CD4-positive, alpha-beta T cell (primary cell): ENCODE measurements at regions not wholly inside any gene's neighbourhood (a gene's known extent, or its start where the extent isn't known, plus 50 kb on each side); places are given as distances from the start of the nearest gene placed in this dataset.

Experiments used
- ATAC-seq: fragments of 200-7000 bp; cut with Tn5 transposase; one replicate; pipeline ENCODE4 v1.10.0; 2022; ENCODE audit warnings: mild to moderate bottlenecking; ENCODE audit not compliant: poor library complexity
- CTCF ChIA-PET: fragments of 350-600 bp; sonication (Branson Sonifier 250); formaldehyde crosslinking; loops from one replicate; lab custom pipeline; 2021; ENCODE audit warnings: antibody characterized with exemption, inconsistent platforms; lab: Charles Lee
- POLR2A ChIA-PET: fragments of 350-600 bp; sonication (Branson Sonifier 250); formaldehyde crosslinking; loops from one replicate; lab custom pipeline; 2021; ENCODE audit warnings: antibody characterized with exemption, inconsistent platforms; lab: Charles Lee
- DNase-seq, 14 experiments: peaks; one replicate each; pipeline ENCODE4 v3.0.0-alpha.2; 2013 to 2020; ENCODE audit warnings: mixed read lengths in 2 of 14
- H3K27ac ChIP-seq, 2 donors: one replicate each; pipeline versions ENCODE4 v1.5.1 to v1.7.0; 2013; ENCODE audit warnings: low read length in 2 of 2, low read depth in 1 of 2, mild to moderate bottlenecking in 1 of 2
- H3K27me3 ChIP-seq, 2 experiments: 1 replicate in 1 of 2; 2 replicates in 1 of 2; pipeline versions ENCODE4 v1.6.1 to v1.7.0; 2013; ENCODE audit warnings: low read length in 2 of 2, control low read depth in 1 of 2, mild to moderate bottlenecking in 1 of 2, moderate library complexity in 1 of 2; ENCODE audit not compliant: insufficient read depth in 2 of 2, control insufficient read depth in 1 of 2
- H3K36me3 ChIP-seq: one replicate; pipeline ENCODE4 v1.6.1; 2013; ENCODE audit warnings: low read length, control low read depth; ENCODE audit not compliant: insufficient read depth
- H3K4me1 ChIP-seq: one replicate; pipeline ENCODE4 v1.6.1; 2013; ENCODE audit warnings: low read length, control low read depth; ENCODE audit not compliant: insufficient read depth
- H3K4me3 ChIP-seq: one replicate; pipeline ENCODE4 v1.5.1; 2013; ENCODE audit warnings: mild to moderate bottlenecking, low read length, moderate library complexity
- H3K9me3 ChIP-seq, 2 experiments: 1 replicate in 1 of 2; 2 replicates in 1 of 2; pipeline versions ENCODE4 v1.6.1 to v1.7.0; 2013; ENCODE audit warnings: low read length in 2 of 2, mild to moderate bottlenecking in 2 of 2, control low read depth in 1 of 2, moderate library complexity in 1 of 2; ENCODE audit not compliant: control insufficient read depth in 1 of 2, insufficient read depth in 1 of 2
- H3K27ac Mint-ChIP-seq: one replicate; pipeline ENCODE4 v1.8.0; 2020; ENCODE audit warnings: mixed read lengths
- H3K27me3 Mint-ChIP-seq: one replicate; pipeline ENCODE4 v1.8.0; 2021; ENCODE audit warnings: mixed read lengths
- H3K36me3 Mint-ChIP-seq: one replicate; pipeline ENCODE4 v1.8.0; 2021; ENCODE audit warnings: low read depth, mixed read lengths
- H3K4me1 Mint-ChIP-seq: one replicate; pipeline ENCODE4 v1.8.0; 2021; ENCODE audit warnings: low read depth, mixed read lengths
- H3K4me3 Mint-ChIP-seq: one replicate; pipeline ENCODE4 v1.8.0; 2020; ENCODE audit warnings: mild to moderate bottlenecking, mixed read lengths
- H3K9me3 Mint-ChIP-seq: one replicate; pipeline ENCODE4 v1.8.0; 2020; ENCODE audit warnings: mixed read lengths
- intact Hi-C, 2 experiments: fragments of 100-400 bp; cut with DNase I in 1 of 2; cut with micrococcal nuclease in 1 of 2; formaldehyde crosslinking; loops; one replicate each; pipeline versions ENCODE4 v1.15.1 to v1.9.0; 2023 to 2025; cut with DNase I, micrococcal nuclease
- TF ChIP-seq, protein P1 (sequence below): fragments of 200-600 bp; IDR thresholded peaks from one replicate; pipeline ENCODE4 v1.8.0; 2022; ENCODE audit warnings: antibody characterized with exemption, mild to moderate bottlenecking

DNA sequence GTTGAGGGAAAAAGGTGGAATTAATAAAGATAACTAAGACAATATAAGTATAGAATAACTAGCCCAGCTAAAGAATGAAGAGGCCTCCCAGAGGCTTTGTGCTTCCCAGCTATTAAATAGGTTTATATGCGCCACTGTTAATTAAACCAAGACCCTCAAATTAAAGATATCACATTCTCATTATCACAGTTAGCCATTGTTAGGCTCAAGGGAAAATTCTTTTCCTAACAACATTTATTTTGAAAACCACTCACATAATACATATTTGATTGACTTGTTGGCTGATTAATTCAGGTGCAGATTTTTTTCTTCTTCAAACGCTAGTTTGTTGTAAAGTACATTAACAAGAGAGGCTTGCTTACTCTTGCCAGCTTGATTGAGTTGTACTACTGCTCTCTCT, 216.8 kb upstream of the TRAM1L1 start:
- Histone ChIP-seq H3K9me3 (no peaks in the 10 kb centered on the region), H3K27me3 (no peaks in the 10 kb centered on the region), H3K27ac (no peak overlapping the region), H3K36me3 (no peaks in the 10 kb centered on the region), H3K4me3 (no peak overlapping the region), H3K4me1 (no peaks in the 10 kb centered on the region)
- Mint-ChIP-seq H3K27ac (no peak overlapping the region), H3K27me3 (no peaks in the 10 kb centered on the region), H3K4me1 (no peaks in the 10 kb centered on the region), H3K4me3 (no peak overlapping the region), H3K9me3 (peaks cover 2% of the 10 kb centered on the region), H3K36me3 (no peaks in the 10 kb centered on the region)
- intact Hi-C loops: no loop called here
- POLR2A ChIA-PET: no interaction called here
- ATAC-seq (no peak), DNase-seq (no peak)
- TF ChIP-seq, protein P1, sequence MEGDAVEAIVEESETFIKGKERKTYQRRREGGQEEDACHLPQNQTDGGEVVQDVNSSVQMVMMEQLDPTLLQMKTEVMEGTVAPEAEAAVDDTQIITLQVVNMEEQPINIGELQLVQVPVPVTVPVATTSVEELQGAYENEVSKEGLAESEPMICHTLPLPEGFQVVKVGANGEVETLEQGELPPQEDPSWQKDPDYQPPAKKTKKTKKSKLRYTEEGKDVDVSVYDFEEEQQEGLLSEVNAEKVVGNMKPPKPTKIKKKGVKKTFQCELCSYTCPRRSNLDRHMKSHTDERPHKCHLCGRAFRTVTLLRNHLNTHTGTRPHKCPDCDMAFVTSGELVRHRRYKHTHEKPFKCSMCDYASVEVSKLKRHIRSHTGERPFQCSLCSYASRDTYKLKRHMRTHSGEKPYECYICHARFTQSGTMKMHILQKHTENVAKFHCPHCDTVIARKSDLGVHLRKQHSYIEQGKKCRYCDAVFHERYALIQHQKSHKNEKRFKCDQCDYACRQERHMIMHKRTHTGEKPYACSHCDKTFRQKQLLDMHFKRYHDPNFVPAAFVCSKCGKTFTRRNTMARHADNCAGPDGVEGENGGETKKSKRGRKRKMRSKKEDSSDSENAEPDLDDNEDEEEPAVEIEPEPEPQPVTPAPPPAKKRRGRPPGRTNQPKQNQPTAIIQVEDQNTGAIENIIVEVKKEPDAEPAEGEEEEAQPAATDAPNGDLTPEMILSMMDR: no peak
- CTCF ChIA-PET: no interaction called here

DNA sequence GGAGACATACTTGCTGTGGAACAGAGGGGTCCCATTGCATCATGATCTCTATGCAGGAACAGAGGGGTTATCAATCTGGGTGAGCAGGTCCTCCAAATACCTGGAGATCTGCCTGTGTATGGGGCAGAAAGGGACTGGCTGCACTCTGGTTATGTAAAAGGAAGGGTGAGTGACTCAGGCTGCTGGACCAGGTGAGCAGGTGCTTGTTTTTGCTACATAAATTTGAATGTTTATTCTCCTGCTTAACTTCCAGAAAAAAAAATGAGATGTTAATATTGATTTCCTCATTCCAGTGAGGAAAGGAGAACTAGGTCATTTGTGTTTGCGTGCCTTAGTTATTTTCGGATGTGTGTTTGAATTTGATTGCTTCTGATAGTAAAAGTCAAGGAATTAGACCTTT, 225.8 kb upstream of the TRAM1L1 start:
- H3K9me3 Mint-ChIP-seq: peaks cover 6% of the 10 kb centered on the region
- no peaks in the 10 kb centered on the region for H3K27me3 ChIP-seq
- H3K27ac Mint-ChIP-seq: no peak overlapping the region
- TF ChIP-seq, protein P1: no peak
- H3K9me3 ChIP-seq: no peaks in the 10 kb centered on the region
- H3K4me3 Mint-ChIP-seq: no peak overlapping the region
- no peak overlapping the region for H3K4me3 ChIP-seq
- no peaks in the 10 kb centered on the region for H3K27me3 Mint-ChIP-seq
- H3K27ac ChIP-seq: no peak overlapping the region
- H3K4me1 Mint-ChIP-seq: no peaks in the 10 kb centered on the region
- no peaks in the 10 kb centered on the region for H3K4me1 ChIP-seq
- intact Hi-C loops: no loop called here
- ChIA-PET POLR2A (no interaction called here), CTCF (no interaction called here)
- DNase-seq (no peak), ATAC-seq (no peak)
- no peaks in the 10 kb centered on the region for H3K36me3 Mint-ChIP-seq
- no peaks in the 10 kb centered on the region for H3K36me3 ChIP-seq

DNA sequence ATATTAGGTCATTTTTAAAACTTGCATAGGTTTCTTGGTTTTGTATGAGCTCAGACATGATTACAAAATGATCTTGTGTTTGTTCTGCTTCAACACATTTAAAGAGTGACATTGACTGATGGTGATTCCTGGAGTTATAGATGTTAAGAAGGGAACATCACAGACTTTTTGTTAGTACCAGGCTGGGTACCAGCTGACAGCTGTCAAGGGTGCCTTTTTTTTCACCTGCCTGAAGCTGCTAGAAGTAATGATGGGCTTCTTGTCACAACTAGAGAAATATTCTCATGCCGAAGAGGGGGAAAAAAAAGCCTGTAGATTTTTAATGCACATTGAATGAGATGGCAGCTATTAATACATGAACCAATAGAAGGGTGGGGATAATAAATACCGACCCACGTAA, 226.6 kb upstream of the TRAM1L1 start:
- TF ChIP-seq, protein P1: no peak
- Histone ChIP-seq H3K27ac (no peak overlapping the region), H3K9me3 (no peaks in the 10 kb centered on the region), H3K4me1 (no peaks in the 10 kb centered on the region), H3K4me3 (no peak overlapping the region), H3K36me3 (no peaks in the 10 kb centered on the region), H3K27me3 (no peaks in the 10 kb centered on the region)
- ChIA-PET CTCF (no interaction called here), POLR2A (no interaction called here)
- H3K4me3 Mint-ChIP-seq: no peak overlapping the region
- DNase-seq: no peak
- intact Hi-C loops: no loop called here
- no peaks in the 10 kb centered on the region for H3K36me3 Mint-ChIP-seq
- no peak overlapping the region for H3K27ac Mint-ChIP-seq
- H3K27me3 Mint-ChIP-seq: no peaks in the 10 kb centered on the region
- no peak for ATAC-seq
- H3K9me3 Mint-ChIP-seq: peaks cover 6% of the 10 kb centered on the region
- H3K4me1 Mint-ChIP-seq: no peaks in the 10 kb centered on the region
